ENCODE measurements at regions not wholly inside any gene's neighbourhood (a gene's known extent, or its start where the extent isn't known, plus 50 kb on each side); places are given as distances from the start of the nearest gene placed in this dataset.

GRCh38 chrX:51215266-51215665, 117.4 kb upstream of the NUDT10 start (continued):
- TF ChIP-seq PRDM10 (IDR thresholded peaks at IDR 0.05; ENCODE audit: partially characterized antibody), result no peak

GRCh38 chrX:51215856-51216255, 116.8 kb upstream of the NUDT10 start:
- no TSS peak for BruUV-seq (replicated peaks)
- Histone ChIP-seq H3K9me3 (replicated peaks; ENCODE audit: control insufficient read depth, insufficient read depth, low read depth, low read length) (no peaks in the 10 kb centered on the region), H3K27me3 (ENCODE audit: control insufficient read depth in 2 of 2, insufficient read depth in 2 of 2, low read length in 2 of 2) (no peaks in the 10 kb centered on the region), H3K9ac (ENCODE audit: insufficient read depth in 1 of 2, low read depth in 2 of 2, low read length in 2 of 2) (no peak overlapping the region), H3K27ac (ENCODE audit: extremely low read depth, low read depth, low read length) (no peak overlapping the region), H4K20me1 (replicated peaks; ENCODE audit: control insufficient read depth, insufficient read depth, low read length) (no peaks in the 10 kb centered on the region), H3K4me1 (replicated peaks in 1 of 2; ENCODE audit: control insufficient read depth in 2 of 2, insufficient read depth in 2 of 2, low read length in 2 of 2) (no peaks in the 10 kb centered on the region), H3K9me1 (ENCODE audit: control insufficient read depth, insufficient read depth, low read length) (no peaks in the 10 kb centered on the region), H3K4me3 (no peak overlapping the region), H3K79me2 (ENCODE audit: control insufficient read depth, insufficient read depth, low read length) (no peaks in the 10 kb centered on the region), H3K36me3 (ENCODE audit: control insufficient read depth, insufficient read depth, low read length) (no peaks in the 10 kb centered on the region), H3K4me2 (ENCODE audit: insufficient read depth, low read length) (no peak overlapping the region), H2AFZ (ENCODE audit: low read depth, low read length) (no peak overlapping the region)
- WGBS (ENCODE audit: insufficient coverage, low coverage, missing lambda C conversion rate), result 0% methylated on average over 2 of the region's 2 CpGs
- ChIA-PET POLR2A (no interaction called here), CTCF (ENCODE audit: low intra/inter-chr PET ratio) (no interaction called here)
- intact Hi-C loops (cut with micrococcal nuclease) (no loop called here), in situ Hi-C loops (cut with MboI) (no loop called here)
- FAIRE-seq (no peak), ATAC-seq (no peak), DNase-seq (ENCODE audit: extremely low read depth in 1 of 4, low spot score in 3 of 4) (no peak)
- TF ChIP-seq CEBPG (CRISPR knock-in tag; IDR thresholded peaks at IDR 0.05) (no peak), CEBPG (tag; conservative IDR thresholded peaks at IDR 0.05 in 1 of 2, IDR thresholded peaks at IDR 0.05 in 1 of 2) (no peak), STAT5A (IDR thresholded peaks at IDR 0.05; ENCODE audit: borderline replicate concordance, low read length) (no peak), SREBF2 (CRISPR knock-in tag; IDR thresholded peaks at IDR 0.05) (no peak), ZBTB8A (IDR thresholded peaks at IDR 0.05; ENCODE audit: partially characterized antibody) (no peak), UBTF (IDR thresholded peaks at IDR 0.05; ENCODE audit: borderline replicate concordance in 1 of 2, low read depth in 2 of 2, low read length in 2 of 2) (no peak), SLC30A9 (CRISPR knock-in tag; IDR thresholded peaks at IDR 0.05) (no peak), SMARCC2 (IDR thresholded peaks at IDR 0.05; ENCODE audit: low read depth) (no peak), ZNF511 (CRISPR knock-in tag; IDR thresholded peaks at IDR 0.05) (no peak), MAFG (tag; conservative IDR thresholded peaks at IDR 0.05) (no peak), CBFA2T2 (conservative IDR thresholded peaks at IDR 0.05) (no peak), SNIP1 (IDR thresholded peaks at IDR 0.05; ENCODE audit: low read depth) (no peak)
